Hindlimb muscle (tissue), 1 donor: ENCODE measurements at regions not wholly inside any gene's neighbourhood (a gene's known extent, or its start where the extent isn't known, plus 50 kb on each side); places are given as distances from the start of the nearest gene placed in this dataset.
A peak's percentile ranks its signal among the peaks of the same experiment; 100 is the strongest.

Experiments used
- DNase-seq: peaks from one replicate; pipeline ENCODE4 v3.0.0-alpha.2; 2013

DNA sequence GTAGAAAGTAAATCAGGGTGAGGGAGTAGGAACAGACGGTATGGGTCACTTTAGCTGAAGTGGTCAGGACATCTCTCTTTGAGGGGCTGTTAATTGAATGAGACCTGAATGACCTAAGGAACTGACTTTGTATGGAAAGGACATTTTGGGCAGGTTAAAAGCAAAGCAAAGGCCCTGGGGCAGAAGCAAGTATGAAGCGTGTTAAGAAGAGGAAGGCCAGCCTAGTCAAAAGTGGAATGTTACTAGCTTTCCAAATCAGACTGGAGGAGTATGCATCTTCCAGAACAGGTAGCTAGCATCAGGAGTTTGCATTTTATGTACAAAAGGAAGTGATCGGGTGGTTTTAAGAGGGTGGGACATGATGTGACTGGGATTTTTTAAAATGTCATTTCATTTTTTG, 70.9 kb upstream of the PCGF5 start:
- DNase-seq, result no peak

DNA sequence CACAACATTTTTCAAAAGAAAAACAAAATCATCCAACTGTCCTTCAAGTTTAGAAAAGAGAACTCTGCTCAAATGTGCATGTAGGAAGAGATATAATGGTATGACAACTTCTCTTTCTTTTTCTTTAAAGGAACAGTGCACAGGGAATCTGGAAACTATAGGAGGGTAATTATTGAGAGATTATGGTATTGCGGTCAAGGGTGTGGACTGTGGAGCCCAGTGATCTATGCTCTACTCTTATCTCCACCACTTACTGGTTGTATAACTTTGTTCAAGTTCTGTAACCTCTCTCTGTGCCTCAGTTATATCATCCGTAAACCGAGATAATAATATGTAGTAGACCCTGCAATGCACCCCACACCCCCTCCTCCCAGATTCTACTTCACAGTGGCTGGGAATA, 69.8 kb upstream of the PCGF5 start:
- DNase-seq, result no peak

DNA sequence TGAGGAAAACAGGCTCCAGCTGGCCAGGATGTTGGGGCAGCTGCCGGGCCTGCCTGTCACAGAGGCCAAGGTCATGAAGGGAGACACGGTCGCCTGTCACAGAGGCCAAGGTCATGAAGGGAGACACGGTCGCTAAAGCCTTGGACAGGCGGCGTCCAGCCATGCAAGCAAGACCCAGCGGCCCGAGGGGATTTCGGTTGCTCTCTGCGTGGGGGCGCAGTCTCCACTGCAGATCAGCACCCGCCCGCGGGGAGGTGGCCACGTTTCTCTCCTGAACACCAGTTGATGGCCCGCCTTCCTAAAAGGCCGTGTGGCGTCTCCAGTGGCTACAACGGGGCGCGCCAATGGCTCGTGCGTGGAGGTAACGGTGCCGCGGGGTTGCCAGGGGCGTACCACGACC, 67.0 kb upstream of the PCGF5 start:
- DNase-seq, result no peak

DNA sequence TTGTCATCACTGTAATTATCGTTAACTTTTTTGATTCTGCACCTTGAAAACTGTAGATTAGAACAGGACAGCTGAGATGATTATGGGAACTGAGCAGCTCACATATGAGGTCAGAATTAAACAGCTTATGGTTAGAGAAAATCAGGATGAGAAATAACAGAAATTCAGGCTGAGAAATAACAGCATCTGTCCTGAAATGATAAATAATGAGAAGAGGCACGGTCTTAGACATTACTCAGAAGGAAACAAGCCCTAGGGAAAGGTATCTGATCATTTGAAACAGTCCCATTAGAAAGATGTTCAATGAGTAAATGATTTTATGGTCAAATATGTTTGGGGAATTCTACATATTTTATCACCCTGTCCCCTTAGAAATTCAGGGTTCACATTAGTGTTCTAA, 65.6 kb upstream of the PCGF5 start:
- no peak for DNase-seq

DNA sequence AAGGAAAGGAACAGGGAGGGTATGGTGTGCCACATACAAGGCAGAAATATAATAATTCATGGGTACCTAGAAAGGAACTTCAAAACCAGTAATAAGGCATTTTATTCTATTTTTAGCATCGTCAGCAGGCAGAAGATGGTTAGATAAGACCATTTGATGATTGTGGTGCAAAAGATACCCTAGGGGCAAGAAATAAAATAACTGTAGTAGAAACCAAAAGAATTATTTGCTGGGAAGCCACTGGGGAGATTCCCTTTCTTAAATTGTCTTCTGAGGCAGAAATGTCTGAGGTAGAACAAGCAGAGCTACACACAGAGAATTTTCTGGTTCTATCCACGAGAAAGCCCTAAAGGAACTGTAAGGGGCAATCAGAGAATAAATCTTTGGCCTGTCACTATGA, 64.3 kb upstream of the PCGF5 start:
- no peak for DNase-seq

DNA sequence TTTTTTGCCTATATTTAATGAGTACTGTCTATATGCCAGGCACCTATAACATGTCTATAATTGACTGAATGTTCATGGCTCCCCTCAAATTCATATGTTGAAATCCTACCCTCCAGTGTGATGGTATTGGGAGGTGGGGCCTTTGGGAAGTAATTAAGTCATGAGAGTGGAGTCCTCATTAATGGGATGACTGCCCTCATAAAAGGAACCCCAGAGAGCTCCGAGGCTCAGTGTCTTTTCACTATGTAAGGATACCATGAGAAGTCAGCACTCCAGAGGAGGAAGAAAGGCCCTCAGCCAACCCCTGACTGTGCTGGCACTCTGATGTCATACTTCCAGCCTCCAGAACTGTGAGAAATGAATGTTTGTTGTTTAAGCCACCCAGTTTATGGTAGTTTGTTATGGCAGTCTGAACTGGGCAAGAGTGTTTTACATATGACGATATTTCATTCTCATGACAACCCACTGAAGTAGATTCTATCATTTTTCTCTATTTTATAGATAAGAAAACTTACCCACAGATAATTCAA, 61.1 kb upstream of the PCGF5 start:
- DNase-seq, result no peak

DNA sequence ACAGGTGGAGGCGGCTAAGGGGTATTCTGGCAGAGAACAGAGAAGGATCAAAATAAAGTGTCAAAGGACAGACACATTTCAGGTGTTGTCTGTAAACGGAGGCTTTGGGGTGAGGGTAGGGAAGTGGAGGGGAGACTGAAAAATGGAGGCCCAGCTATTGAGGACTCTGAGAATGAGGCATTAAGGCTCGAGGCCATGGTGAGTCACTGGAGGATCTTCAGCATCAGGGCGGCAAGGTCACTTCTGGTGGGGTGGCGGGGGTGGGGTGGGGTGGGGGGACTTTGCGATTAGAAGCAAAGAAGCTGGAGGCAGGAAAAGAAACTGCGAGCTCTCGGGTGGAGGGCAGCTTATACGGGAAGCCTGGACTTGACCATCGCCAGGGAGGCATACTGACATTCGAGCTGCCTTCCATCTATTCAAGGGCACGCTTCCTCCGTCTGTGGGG, 58.4 kb upstream of the PCGF5 start:
- no peak for DNase-seq

DNA sequence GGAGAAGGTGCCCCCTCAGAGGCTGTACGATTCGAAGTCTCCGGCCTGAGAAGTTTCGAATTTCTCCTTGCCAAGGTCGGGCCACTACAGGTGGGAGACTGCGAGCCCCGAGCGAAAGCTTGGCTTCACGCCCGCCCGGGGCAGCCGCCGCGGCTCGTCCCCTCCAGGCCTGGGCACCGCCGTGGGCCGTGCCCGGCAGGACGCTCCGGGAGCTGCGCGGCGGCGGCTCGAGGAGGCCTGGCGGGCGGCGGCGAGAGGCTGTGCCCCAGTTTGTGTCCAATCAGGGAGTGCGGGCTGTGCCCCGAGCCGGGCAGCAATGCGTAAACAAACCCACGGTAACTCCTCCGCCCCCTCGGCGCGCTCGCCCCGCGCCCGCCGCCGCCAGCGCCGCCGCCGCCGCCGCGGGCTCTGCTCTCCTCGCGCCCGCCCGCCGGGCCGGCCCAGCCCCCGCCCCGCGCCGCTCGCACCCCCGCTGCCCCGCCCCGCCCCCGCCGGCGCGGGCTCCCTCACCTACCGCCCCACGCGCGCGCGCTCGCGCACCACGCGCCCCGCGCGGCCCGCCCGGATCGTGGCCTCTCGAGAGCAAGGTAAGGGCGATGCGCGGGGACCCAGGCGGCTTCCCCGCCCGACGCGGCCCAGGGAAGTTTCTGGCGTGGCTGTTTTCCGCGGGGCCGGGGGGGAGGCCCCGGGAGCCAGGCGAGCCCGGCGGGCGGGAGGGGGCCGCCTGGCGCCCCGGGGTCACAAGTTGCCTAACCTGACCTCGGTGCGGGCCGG, 57.8 kb upstream of the PCGF5 start:
- peak; percentile 49 for DNase-seq

DNA sequence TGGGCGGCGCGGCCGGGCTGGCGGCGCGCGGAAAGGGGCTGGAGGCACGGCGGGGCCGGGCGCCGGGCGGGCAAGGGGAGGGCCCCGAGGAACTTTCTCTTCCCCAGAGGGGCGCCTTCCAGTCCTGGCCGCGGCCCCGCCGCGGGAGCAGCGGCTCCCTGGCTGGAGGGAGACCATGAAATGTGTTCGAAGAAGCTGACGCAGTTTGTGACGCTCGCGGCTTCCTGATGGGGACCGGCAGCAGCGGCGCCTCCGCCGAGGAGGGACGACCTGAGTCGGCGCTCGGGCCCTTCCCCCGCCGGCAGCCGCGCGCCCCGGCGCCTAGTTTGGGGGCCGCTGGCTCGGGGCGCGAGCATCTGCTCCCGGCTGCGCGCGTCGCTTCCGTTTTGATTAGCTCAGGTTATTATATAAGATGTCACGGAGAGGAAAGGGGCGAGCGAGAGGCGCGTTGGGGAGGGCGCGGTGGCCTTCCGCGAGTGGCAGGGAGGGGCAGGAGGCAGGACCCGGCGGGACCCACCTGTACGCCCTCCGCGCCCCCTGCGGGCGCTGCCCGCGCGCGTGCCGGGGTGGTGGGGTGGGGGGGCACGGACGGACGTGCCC, 57.1 kb upstream of the PCGF5 start:
- peak; percentile 62 for DNase-seq

DNA sequence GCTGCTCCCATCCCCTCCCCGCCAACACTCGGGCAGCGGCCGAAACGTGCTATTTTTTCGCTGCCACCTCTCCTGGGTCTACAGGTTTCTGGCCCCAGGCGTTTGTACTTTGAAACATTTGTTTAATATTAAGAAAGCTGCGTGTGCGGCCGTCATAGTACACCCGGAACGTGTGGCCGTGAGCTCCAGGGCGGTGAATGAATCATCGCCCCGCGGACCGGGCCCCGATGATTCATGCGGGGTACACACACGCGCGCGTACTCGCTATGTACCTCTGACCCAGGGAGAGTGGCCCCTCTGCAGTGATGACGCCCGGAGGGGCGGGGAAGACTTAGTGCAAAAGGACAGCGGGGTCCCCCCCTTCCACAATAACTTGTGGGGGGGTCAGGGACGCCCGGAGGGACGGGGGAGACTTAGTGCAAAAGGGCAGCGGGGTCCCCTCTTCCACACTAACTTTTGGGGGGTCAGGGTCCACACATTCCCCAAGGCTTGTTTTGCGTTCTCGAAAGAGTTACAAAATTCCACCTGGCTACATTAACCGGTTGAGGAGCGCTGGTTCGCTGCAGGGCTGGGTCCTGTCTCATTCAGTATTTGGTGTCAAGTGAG, 56.5 kb upstream of the PCGF5 start:
- peak; percentile 48 for DNase-seq

DNA sequence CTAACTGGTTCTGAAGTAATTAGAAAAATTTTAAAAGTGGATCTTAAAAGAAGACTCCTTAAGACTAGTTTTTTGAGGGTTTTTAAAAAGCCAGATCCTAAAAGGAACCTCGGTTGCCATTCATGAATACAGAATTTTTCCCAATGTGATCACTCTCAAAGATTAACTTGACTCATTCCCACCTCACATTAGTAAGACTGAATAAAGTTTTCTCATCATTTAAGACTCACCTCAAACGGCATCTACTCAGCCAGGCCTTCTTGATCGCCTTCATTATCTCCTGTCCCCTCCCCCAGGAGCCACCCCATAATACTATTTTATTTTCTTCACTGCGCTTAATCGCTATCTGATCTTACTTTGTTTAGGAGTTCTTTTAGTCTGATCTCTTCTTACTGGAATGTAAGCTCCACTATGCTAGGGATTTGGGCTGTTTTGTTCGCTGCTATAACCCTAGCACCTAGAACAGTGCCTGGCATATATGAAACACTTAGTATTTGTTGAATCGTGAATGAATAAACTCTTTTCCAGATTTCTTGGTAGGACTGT, 55.9 kb upstream of the PCGF5 start:
- no peak for DNase-seq

DNA sequence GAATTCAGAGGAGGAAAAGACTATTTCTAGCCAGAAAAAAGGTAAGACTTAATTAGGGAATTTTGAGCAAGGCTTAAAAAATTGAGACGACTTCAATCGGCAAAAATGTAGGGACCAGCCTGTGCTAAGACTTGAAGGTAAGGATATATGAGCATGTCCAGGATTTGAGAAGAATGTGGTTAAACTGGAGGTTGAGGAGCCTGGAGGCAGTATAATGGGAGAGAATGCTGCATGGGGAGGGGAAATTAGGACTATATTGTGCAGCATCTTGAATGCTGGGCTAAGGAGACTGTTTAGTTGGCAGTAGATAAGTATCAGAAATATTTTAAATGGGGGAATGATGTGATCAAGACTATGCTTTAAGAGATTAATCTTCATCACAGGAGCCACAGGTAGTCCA, 53.1 kb upstream of the PCGF5 start:
- DNase-seq, result no peak

DNA sequence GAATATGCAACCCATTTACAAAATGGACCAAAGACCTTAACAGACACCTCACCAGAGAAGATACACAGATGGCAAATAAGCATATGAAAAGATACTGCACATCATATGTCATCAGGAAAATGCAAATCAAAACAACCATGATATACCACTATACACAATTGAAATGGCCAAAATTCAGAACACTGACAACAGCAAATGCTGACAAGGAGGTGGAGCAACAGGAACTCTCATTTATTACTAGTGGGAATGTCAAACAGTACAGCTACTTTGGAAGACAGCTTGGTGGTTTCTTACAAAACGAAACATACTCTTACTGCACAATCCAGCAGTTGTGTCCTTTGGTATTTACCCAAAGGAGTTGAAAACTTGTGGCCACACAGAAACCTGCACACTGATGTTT, 50.0 kb upstream of the PCGF5 start:
- no peak for DNase-seq
